HepG2 (cell line): ENCODE measurements at regions not wholly inside any gene's neighbourhood (a gene's known extent, or its start where the extent isn't known, plus 50 kb on each side); places are given as distances from the start of the nearest gene placed in this dataset.
A peak's percentile ranks its signal among the peaks of the same experiment; 100 is the strongest.

ENCODE experiments used
- ATAC-seq: fragments of 200-7000 bp; cut with Tn5 transposase; 3 replicates; pipeline ENCODE4 v1.9.1; 2020; ENCODE audit warnings: mild to moderate bottlenecking, moderate library complexity
- BruUV-seq: library from RNA; stranded (reverse); fragments of 400-500 nt; replicated peaks from 2 replicates; lab custom pipeline; 2021; lab: Mats Ljungman, UMichigan
- CTCF ChIA-PET: fragments of 300-600 bp; formaldehyde crosslinking; extraction: SDS; loops from one replicate; lab custom pipeline; 2021; ENCODE audit warnings: low total read pairs, inconsistent platforms, low intra/inter-chr PET ratio; lab: Yijun Ruan, JAX
- POLR2A ChIA-PET: fragments of 350-600 bp; sonication (Branson Sonifier 250); formaldehyde crosslinking; loops from one replicate; lab custom pipeline; 2020; ENCODE audit warnings: antibody characterized with exemption, inconsistent platforms; lab: Yijun Ruan, JAX
- DNase-seq: peaks from one replicate; pipeline ENCODE4 v3.0.0-alpha.2; 2015; ENCODE audit warnings: low spot score
- FAIRE-seq: peaks from 3 replicates; lab custom pipeline; 2011; peaks lifted over from hg19 to GRCh38; lab: Jason Lieb, UNC
- H2AFZ ChIP-seq: one replicate; pipeline ENCODE4 v1.6.1; 2011; ENCODE audit warnings: low read length, inconsistent platforms
- H3K27ac ChIP-seq: fragments of 300-600 bp; 3 replicates; pipeline ENCODE4 v1.8.0; 2011; ENCODE audit warnings: mixed run types, mild to moderate bottlenecking, mixed read lengths, low read length, inconsistent platforms; ENCODE audit not compliant: insufficient read depth; ENCODE audit errors: extremely low read length
- H3K27me3 ChIP-seq, 2 experiments: fragments of 200-600 bp in 1 of 2; 2 replicates in 1 of 2; 3 replicates in 1 of 2; pipeline versions ENCODE4 v1.6.0 to v1.8.0; 2011; ENCODE audit warnings: low read length in 2 of 2, mild to moderate bottlenecking in 2 of 2, moderate library complexity in 2 of 2, inconsistent platforms in 1 of 2; ENCODE audit not compliant: insufficient read depth in 2 of 2, control insufficient read depth in 1 of 2
- H3K36me3 ChIP-seq, 2 experiments: fragments of 200-600 bp in 1 of 2; replicated peaks in 1 of 2; 2 replicates in 1 of 2; 3 replicates in 1 of 2; pipeline versions ENCODE4 v1.5.1 to v1.8.0; 2011; ENCODE audit warnings: low read length in 2 of 2, inconsistent platforms in 1 of 2; ENCODE audit not compliant: insufficient read depth in 2 of 2, control insufficient read depth in 1 of 2
- H3K4me1 ChIP-seq: 2 replicates; pipeline ENCODE4 v1.5.1; 2012; ENCODE audit warnings: low read length, inconsistent platforms; ENCODE audit not compliant: insufficient read depth
- H3K4me2 ChIP-seq: 2 replicates; pipeline ENCODE4 v1.6.0; 2011; ENCODE audit warnings: low read depth, low read length, inconsistent platforms
- H3K4me3 ChIP-seq, 3 experiments: fragments of 200-600 bp in 1 of 3; sonication (generic), shearing (Covaris generic) in 1 of 3; replicated peaks in 1 of 3; 2 replicates each; pipeline ENCODE4 v1.5.1; 2011 to 2016; ENCODE audit warnings: low read length in 3 of 3, inconsistent platforms in 2 of 3, low read depth in 2 of 3, mild to moderate bottlenecking in 2 of 3, control low read depth in 1 of 3, mixed read lengths in 1 of 3; ENCODE audit not compliant: insufficient read depth in 1 of 3
- H3K79me2 ChIP-seq: one replicate; pipeline ENCODE4 v1.6.1; 2011; ENCODE audit warnings: low read length, inconsistent platforms; ENCODE audit not compliant: insufficient read depth
- H3K9ac ChIP-seq: 2 replicates; pipeline ENCODE4 v1.6.0; 2011; ENCODE audit warnings: mild to moderate bottlenecking, low read depth, low read length, inconsistent platforms; ENCODE audit not compliant: insufficient read depth
- H3K9me3 ChIP-seq: 2 replicates; pipeline ENCODE4 v1.5.1; 2012; ENCODE audit warnings: mild to moderate bottlenecking, low read length
- H4K20me1 ChIP-seq: 2 replicates; pipeline ENCODE4 v1.6.0; 2011; ENCODE audit warnings: inconsistent platforms, mild to moderate bottlenecking, low read length, moderate library complexity; ENCODE audit not compliant: insufficient read depth
- ATF7 ChIP-seq, 2 experiments: fragments of 450-650 bp in 1 of 2; sonication (generic) in 1 of 2; formaldehyde crosslinking in 1 of 2; IDR thresholded peaks; 2 replicates each; pipeline versions ENCODE4 v1.4.0 to v1.6.1; 2016 to 2020; ENCODE audit warnings: antibody characterized with exemption in 1 of 2, mild to moderate bottlenecking in 1 of 2, missing genetic modification reagents in 1 of 2
- NFYB ChIP-seq: sonication (generic); formaldehyde crosslinking; IDR thresholded peaks from 2 replicates; pipeline ENCODE4 v1.4.0; 2020; ENCODE audit warnings: missing genetic modification reagents
- SP1 ChIP-seq, 2 experiments: fragments of 450-650 bp in 1 of 2; sonication (generic) in 1 of 2; formaldehyde crosslinking in 1 of 2; IDR thresholded peaks; 2 replicates each; pipeline versions ENCODE4 v1.4.0 to v1.6.1; 2016 to 2020; ENCODE audit warnings: missing genetic modification reagents in 1 of 2
- WGBS: methylation state at CpG from one replicate; pipeline ENCODE4 v1.1.6; 2017; ENCODE audit warnings: low lambda C conversion rate; 5-methylcytosine and 5-hydroxymethylcytosine counted together
- in situ Hi-C: cut with HindIII; loops from 2 replicates; pipeline ENCODE4 v1.10.0; 2017; ENCODE audit warnings: low pct_unique_long_range_greater_than_20kb; ENCODE audit not compliant: extremely low pct_ligation_motif_present
- intact Hi-C: fragments of 100-400 bp; cut with micrococcal nuclease; formaldehyde crosslinking; loops from one replicate; pipeline ENCODE4 v1.10.0; 2022; ENCODE audit not compliant: unreplicated experiment
- TF ChIP-seq, protein P1 (sequence below): IDR thresholded peaks from 2 replicates; pipeline ENCODE4 v1.6.1; 2016; ENCODE audit warnings: mild to moderate bottlenecking
- TF ChIP-seq, protein P2 (sequence below): sonication (generic); formaldehyde crosslinking; IDR thresholded peaks from one replicate; pipeline ENCODE4 v1.5.1; 2020; ENCODE audit warnings: mild to moderate bottlenecking, missing genetic modification reagents; ENCODE audit errors: not compliant biosample characterization
- TF ChIP-seq, protein P3 (sequence below): sonication (generic); formaldehyde crosslinking; IDR thresholded peaks from 2 replicates; pipeline ENCODE4 v1.9.0; 2021; ENCODE audit warnings: missing genetic modification reagents, borderline replicate concordance

DNA sequence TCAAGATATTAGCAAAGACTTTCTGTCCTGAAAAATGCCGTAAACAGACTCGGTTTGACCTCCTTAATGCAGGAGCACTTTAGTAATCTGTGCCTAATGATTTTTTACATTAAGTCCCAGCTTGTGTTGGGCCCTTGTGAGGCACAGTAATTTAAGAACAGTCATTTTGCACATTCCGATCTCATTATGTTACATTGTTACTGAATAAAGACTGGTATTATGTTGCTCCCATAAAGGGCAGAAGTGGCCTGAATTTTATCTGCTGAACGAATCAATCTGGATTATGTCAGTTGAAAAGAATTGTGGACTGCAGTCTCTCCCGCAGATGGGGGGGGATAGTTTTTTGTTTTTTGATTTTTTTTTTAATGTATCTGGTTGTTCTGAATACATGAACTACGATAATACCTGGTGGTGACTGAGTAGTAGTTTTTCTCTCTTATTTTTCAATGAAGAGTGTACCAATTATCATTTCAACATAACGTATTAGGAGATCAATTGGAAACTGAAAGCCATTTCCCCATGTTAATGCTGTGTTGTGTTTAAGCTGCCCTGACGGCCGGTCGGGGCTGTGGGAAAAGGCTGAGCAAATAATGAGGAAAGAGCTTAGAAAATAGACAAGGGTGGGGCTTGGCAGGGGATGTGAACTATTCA, 290.2 kb downstream of the ZNF536 start:
- H3K79me2 ChIP-seq: no peaks in the 10 kb centered on the region
- peaks cover 39% of the 10 kb centered on the region for H3K4me1 ChIP-seq
- H4K20me1 ChIP-seq: no peaks in the 10 kb centered on the region; the same call in 1 of the 2 replicates
- no peaks in the 10 kb centered on the region for H3K9me3 ChIP-seq
- FAIRE-seq (no peak), DNase-seq (peak; percentile 44), ATAC-seq (peak; percentile 21; the same call in 1 of the 3 replicates)
- intact Hi-C loops (no loop called here), in situ Hi-C loops (loop anchor here (25.0 kb wide), 1 partner anchor 925 kb away; no protein-coding TSS in a partner anchor)
- ChIA-PET POLR2A (interaction anchor here (0.7 kb wide), 1 partner anchor 683 kb away, joined by 3 read pairs; no protein-coding TSS in a partner anchor), CTCF (no interaction called here)
- no peak overlapping the region for H3K9ac ChIP-seq
- no peak overlapping the region; a peak in 1 of 6 replicates for H3K4me3 ChIP-seq
- no peak overlapping the region for H2AFZ ChIP-seq
- peak overlapping the region; percentile 37; the same call in 1 of the 2 replicates for H3K4me2 ChIP-seq
- no peak overlapping the region for H3K27ac ChIP-seq
- WGBS: 29% methylated on average over 10 of the region's 10 CpGs
- BruUV-seq: no TSS peak
- no peaks in the 10 kb centered on the region for H3K27me3 ChIP-seq
- no peaks in the 10 kb centered on the region for H3K36me3 ChIP-seq
- TF ChIP-seq NFYB (CRISPR knock-in tag) (no peak), ATF7 (IDR thresholded peaks at IDR 0.05) (no peak), ATF7 (CRISPR knock-in tag; IDR thresholded peaks at IDR 0.05) (no peak), SP1 (IDR thresholded peaks at IDR 0.05) (no peak), SP1 (CRISPR knock-in tag; IDR thresholded peaks at IDR 0.05) (no peak)
- TF ChIP-seq, protein P1, sequence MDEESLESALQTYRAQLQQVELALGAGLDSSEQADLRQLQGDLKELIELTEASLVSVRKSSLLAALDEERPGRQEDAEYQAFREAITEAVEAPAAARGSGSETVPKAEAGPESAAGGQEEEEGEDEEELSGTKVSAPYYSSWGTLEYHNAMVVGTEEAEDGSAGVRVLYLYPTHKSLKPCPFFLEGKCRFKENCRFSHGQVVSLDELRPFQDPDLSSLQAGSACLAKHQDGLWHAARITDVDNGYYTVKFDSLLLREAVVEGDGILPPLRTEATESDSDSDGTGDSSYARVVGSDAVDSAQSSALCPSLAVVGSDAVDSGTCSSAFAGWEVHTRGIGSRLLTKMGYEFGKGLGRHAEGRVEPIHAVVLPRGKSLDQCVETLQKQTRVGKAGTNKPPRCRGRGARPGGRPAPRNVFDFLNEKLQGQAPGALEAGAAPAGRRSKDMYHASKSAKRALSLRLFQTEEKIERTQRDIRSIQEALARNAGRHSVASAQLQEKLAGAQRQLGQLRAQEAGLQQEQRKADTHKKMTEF (CRISPR knock-in tag): no peak
- TF ChIP-seq, protein P2, sequence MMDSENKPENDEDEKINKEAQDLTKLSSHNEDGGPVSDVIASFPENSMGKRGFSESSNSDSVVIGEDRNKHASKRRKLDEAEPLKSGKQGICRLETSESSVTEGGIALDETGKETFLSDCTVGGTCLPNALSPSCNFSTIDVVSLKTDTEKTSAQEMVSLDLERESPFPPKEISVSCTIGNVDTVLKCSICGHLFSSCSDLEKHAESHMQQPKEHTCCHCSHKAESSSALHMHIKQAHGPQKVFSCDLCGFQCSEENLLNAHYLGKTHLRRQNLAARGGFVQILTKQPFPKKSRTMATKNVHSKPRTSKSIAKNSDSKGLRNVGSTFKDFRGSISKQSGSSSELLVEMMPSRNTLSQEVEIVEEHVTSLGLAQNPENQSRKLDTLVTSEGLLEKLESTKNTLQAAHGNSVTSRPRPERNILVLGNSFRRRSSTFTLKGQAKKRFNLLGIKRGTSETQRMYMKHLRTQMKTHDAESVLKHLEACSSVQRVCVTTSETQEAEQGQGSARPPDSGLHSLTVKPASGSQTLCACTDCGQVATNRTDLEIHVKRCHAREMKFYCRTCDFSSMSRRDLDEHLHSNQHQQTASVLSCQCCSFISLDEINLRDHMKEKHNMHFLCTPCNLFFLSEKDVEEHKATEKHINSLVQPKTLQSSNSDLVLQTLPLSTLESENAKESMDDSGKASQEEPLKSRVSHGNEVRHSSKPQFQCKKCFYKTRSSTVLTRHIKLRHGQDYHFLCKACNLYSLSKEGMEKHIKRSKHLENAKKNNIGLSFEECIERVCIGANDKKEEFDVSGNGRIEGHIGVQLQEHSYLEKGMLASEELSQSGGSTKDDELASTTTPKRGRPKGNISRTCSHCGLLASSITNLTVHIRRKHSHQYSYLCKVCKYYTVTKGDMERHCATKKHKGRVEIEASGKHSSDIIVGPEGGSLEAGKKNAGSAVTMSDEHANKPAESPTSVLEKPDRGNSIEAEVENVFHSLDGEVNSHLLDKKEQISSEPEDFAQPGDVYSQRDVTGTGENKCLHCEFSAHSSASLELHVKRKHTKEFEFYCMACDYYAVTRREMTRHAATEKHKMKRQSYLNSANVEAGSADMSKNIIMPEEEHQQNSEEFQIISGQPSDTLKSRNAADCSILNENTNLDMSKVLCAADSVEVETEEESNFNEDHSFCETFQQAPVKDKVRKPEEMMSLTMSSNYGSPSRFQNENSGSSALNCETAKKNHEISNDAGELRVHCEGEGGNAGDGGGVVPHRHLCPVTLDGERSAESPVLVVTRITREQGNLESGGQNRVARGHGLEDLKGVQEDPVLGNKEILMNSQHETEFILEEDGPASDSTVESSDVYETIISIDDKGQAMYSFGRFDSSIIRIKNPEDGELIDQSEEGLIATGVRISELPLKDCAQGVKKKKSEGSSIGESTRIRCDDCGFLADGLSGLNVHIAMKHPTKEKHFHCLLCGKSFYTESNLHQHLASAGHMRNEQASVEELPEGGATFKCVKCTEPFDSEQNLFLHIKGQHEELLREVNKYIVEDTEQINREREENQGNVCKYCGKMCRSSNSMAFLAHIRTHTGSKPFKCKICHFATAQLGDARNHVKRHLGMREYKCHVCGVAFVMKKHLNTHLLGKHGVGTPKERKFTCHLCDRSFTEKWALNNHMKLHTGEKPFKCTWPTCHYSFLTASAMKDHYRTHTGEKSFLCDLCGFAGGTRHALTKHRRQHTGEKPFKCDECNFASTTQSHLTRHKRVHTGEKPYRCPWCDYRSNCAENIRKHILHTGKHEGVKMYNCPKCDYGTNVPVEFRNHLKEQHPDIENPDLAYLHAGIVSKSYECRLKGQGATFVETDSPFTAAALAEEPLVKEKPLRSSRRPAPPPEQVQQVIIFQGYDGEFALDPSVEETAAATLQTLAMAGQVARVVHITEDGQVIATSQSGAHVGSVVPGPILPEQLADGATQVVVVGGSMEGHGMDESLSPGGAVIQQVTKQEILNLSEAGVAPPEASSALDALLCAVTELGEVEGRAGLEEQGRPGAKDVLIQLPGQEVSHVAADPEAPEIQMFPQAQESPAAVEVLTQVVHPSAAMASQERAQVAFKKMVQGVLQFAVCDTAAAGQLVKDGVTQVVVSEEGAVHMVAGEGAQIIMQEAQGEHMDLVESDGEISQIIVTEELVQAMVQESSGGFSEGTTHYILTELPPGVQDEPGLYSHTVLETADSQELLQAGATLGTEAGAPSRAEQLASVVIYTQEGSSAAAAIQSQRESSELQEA (CRISPR knock-in tag): no peak
- TF ChIP-seq, protein P3, sequence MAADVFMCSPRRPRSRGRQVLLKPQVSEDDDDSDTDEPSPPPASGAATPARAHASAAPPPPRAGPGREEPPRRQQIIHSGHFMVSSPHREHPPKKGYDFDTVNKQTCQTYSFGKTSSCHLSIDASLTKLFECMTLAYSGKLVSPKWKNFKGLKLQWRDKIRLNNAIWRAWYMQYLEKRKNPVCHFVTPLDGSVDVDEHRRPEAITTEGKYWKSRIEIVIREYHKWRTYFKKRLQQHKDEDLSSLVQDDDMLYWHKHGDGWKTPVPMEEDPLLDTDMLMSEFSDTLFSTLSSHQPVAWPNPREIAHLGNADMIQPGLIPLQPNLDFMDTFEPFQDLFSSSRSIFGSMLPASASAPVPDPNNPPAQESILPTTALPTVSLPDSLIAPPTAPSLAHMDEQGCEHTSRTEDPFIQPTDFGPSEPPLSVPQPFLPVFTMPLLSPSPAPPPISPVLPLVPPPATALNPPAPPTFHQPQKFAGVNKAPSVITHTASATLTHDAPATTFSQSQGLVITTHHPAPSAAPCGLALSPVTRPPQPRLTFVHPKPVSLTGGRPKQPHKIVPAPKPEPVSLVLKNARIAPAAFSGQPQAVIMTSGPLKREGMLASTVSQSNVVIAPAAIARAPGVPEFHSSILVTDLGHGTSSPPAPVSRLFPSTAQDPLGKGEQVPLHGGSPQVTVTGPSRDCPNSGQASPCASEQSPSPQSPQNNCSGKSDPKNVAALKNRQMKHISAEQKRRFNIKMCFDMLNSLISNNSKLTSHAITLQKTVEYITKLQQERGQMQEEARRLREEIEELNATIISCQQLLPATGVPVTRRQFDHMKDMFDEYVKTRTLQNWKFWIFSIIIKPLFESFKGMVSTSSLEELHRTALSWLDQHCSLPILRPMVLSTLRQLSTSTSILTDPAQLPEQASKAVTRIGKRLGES (CRISPR knock-in tag): no peak
